HG03097 (cell line): ENCODE measurements at regions not wholly inside any gene's neighbourhood (a gene's known extent, or its start where the extent isn't known, plus 50 kb on each side); places are given as distances from the start of the nearest gene placed in this dataset.
"Not testable (repeated sequence)": the region's sequence is repeated elsewhere in the genome, so short reads cannot be mapped to it uniquely, and the experiment has no call there.

Experiments
- ATAC-seq: cut with Tn5 transposase; IDR thresholded peaks from one replicate; pipeline ENCODE4 v1.9.1; 2021; ENCODE audit not compliant: unreplicated experiment, low FRiP score

- ATAC-seq = no peak
Observed at GRCh38 chrX:40260146-40260747, 162.5 kb upstream of the BCOR start.

- ATAC-seq = no peak
Observed at GRCh38 chrX:40258909-40259308, 161.2 kb upstream of the BCOR start.

GRCh38 chrX:40253771-40254170, 156.0 kb upstream of the BCOR start:
- ATAC-seq = no peak

- no peak for ATAC-seq
Observed at GRCh38 chrX:40249582-40249981, 151.8 kb upstream of the BCOR start.

- ATAC-seq = no peak
Observed at GRCh38 chrX:40248822-40249221, 151.1 kb upstream of the BCOR start.

- no peak for ATAC-seq
Observed at GRCh38 chrX:40247848-40248622, 150.3 kb upstream of the BCOR start.

- no peak for ATAC-seq
Observed at GRCh38 chrX:40247382-40247781, 149.6 kb upstream of the BCOR start.

- ATAC-seq = no peak
Observed at GRCh38 chrX:40245488-40246071, 147.8 kb upstream of the BCOR start.

- ATAC-seq = no peak
Observed at GRCh38 chrX:40244980-40245379, 147.2 kb upstream of the BCOR start.

GRCh38 chrX:40243755-40244515, 146.2 kb upstream of the BCOR start:
- no peak for ATAC-seq

- ATAC-seq = no peak
Observed at GRCh38 chrX:40240844-40241243, 143.1 kb upstream of the BCOR start.

GRCh38 chrX:40237731-40238178, 140.0 kb upstream of the BCOR start:
- ATAC-seq = no peak

GRCh38 chrX:40230646-40231045, 132.9 kb upstream of the BCOR start:
- no peak for ATAC-seq

- no peak for ATAC-seq
Observed at GRCh38 chrX:40227125-40227524, 129.4 kb upstream of the BCOR start.

GRCh38 chrX:40224658-40225057, 126.9 kb upstream of the BCOR start:
- ATAC-seq = no peak

GRCh38 chrX:40222612-40223011, 124.9 kb upstream of the BCOR start:
- ATAC-seq = not testable (repeated sequence)

- ATAC-seq = no peak
Observed at GRCh38 chrX:40213092-40213491, 115.3 kb upstream of the BCOR start.

GRCh38 chrX:40209951-40210617, 112.3 kb upstream of the BCOR start:
- no peak for ATAC-seq

- ATAC-seq = no peak
Observed at GRCh38 chrX:40207626-40208025, 109.9 kb upstream of the BCOR start.

- no peak for ATAC-seq
Observed at GRCh38 chrX:40205471-40205870, 107.7 kb upstream of the BCOR start.

- ATAC-seq = no peak
Observed at GRCh38 chrX:40202456-40202855, 104.7 kb upstream of the BCOR start.
